ENCODE measurements at regions not wholly inside any gene's neighbourhood (a gene's known extent, or its start where the extent isn't known, plus 50 kb on each side); places are given as distances from the start of the nearest gene placed in this dataset.

GRCh38 chr6:23511817-23512216 lies 614.2 kb upstream of the NRSN1 start:
- Histone ChIP-seq H3K56ac (ENCODE audit: extremely low read depth, insufficient read depth, low read length) (no peak overlapping the region), H2BK15ac (ENCODE audit: low read depth, low read length) (no peak overlapping the region), H3K4me3 (ENCODE audit: insufficient read depth, low read depth, low read length) (no peak overlapping the region), H4K8ac (ENCODE audit: low read depth in 2 of 2, low read length in 2 of 2) (no peak overlapping the region), H3K18ac (ENCODE audit: low read depth, low read length) (no peak overlapping the region), H4K20me1 (ENCODE audit: insufficient read depth, low read length) (no peaks in the 10 kb centered on the region), H3K27me3 (ENCODE audit: control insufficient read depth, insufficient read depth, low read length) (no peaks in the 10 kb centered on the region), H3K9me1 (ENCODE audit: insufficient read depth, low read length) (no peaks in the 10 kb centered on the region), H3K4me2 (ENCODE audit: low read depth, low read length) (no peak overlapping the region), H3K4me1 (ENCODE audit: control insufficient read depth, insufficient read depth, low read length) (no peaks in the 10 kb centered on the region), H3K4ac (ENCODE audit: low read depth, low read length) (no peak overlapping the region), H3K23ac (ENCODE audit: low read depth, low read length) (no peak overlapping the region), H3K27ac (ENCODE audit: insufficient read depth, low read length) (no peak overlapping the region), H2BK20ac (ENCODE audit: low read depth, low read length) (no peak overlapping the region), H3K9me3 (ENCODE audit: control insufficient read depth, insufficient read depth, low read length) (no peaks in the 10 kb centered on the region), H2AFZ (replicated peaks; ENCODE audit: low read length, poor library complexity) (no peak overlapping the region), H2BK5ac (ENCODE audit: low read depth, low read length, poor library complexity, severe bottlenecking) (no peak overlapping the region), H2AK5ac (ENCODE audit: low read depth, low read length) (no peak overlapping the region), H4K91ac (ENCODE audit: insufficient read depth, low read depth, low read length) (no peak overlapping the region), H3K14ac (replicated peaks; ENCODE audit: low read depth, low read length) (no peak overlapping the region), H3K79me1 (ENCODE audit: low read depth in 1 of 2, low read length in 2 of 2) (no peaks in the 10 kb centered on the region), H3K36me3 (ENCODE audit: control insufficient read depth, insufficient read depth, low read length) (no peaks in the 10 kb centered on the region), H2BK120ac (ENCODE audit: low read depth, low read length) (no peak overlapping the region), H4K5ac (ENCODE audit: low read depth, low read length) (no peak overlapping the region), H3K9ac (ENCODE audit: low read depth, low read length) (no peak overlapping the region), H2AK9ac (replicated peaks; ENCODE audit: low read depth, low read length, poor library complexity) (no peak overlapping the region)
- dilution Hi-C loops (cut with HindIII; ENCODE audit: low sequenced_read_pairs, unreplicated experiment) (no loop called here), in situ Hi-C loops (cut with MboI; ENCODE audit: low sequenced_read_pairs) (no loop called here), intact Hi-C loops (cut with micrococcal nuclease) (no loop called here)
- no peak for DNase-seq
- TF ChIP-seq FOS (IDR thresholded peaks at IDR 0.05; ENCODE audit: low read depth, low read length) (no peak), ELK1 (IDR thresholded peaks at IDR 0.05; ENCODE audit: borderline replicate concordance, low read depth, low read length) (no peak), MXI1 (IDR thresholded peaks at IDR 0.05; ENCODE audit: borderline replicate concordance, low read depth, low read length) (no peak), RAD21 (IDR thresholded peaks at IDR 0.05; ENCODE audit: low read length) (no peak), NFE2L2 (IDR thresholded peaks at IDR 0.05; ENCODE audit: low read depth, low read length) (no peak), SMC3 (IDR thresholded peaks at IDR 0.05; ENCODE audit: low read depth, low read length) (no peak), CEBPB (IDR thresholded peaks at IDR 0.05; ENCODE audit: low read depth, low read length) (no peak), RFX5 (IDR thresholded peaks at IDR 0.05; ENCODE audit: low read depth, low read length) (no peak)
- ChIA-PET POLR2A (ENCODE audit: unreplicated experiment) (no interaction called here), CTCF (no interaction called here)
- no peak for ATAC-seq (ENCODE audit: low read depth)
- no TSS peak for BruUV-seq (replicated peaks)
- WGBS, 2 experiments (ENCODE audit: extremely low coverage in 2 of 2, insufficient read length in 1 of 2): no CpG with 5 or more reads among the region's 1 CpG
